WTC11 (cell line): ENCODE measurements at regions not wholly inside any gene's neighbourhood (a gene's known extent, or its start where the extent isn't known, plus 50 kb on each side); places are given as distances from the start of the nearest gene placed in this dataset.
"Not testable (repeated sequence)": the region's sequence is repeated elsewhere in the genome, so short reads cannot be mapped to it uniquely, and the experiment has no call there.

ENCODE experiments used
- ATAC-seq: fragments of 200-7000 bp; cut with Tn5 transposase; 2 replicates; pipeline ENCODE4 v1.10.0; 2021; ENCODE audit warnings: mild to moderate bottlenecking, moderate library complexity
- CTCF ChIA-PET: fragments of 300-600 bp; sonication (Branson Sonifier 250); formaldehyde crosslinking; loops from one replicate; lab custom pipeline; 2021; ENCODE audit warnings: antibody characterized with exemption; lab: Charles Lee
- POLR2A ChIA-PET: fragments of 350-600 bp; sonication (Branson Sonifier 250); formaldehyde crosslinking; loops from one replicate; lab custom pipeline; 2021; ENCODE audit warnings: antibody characterized with exemption; lab: Charles Lee
- DNase-seq: peaks from one replicate; pipeline ENCODE4 v3.0.0; 2021; ENCODE audit warnings: low spot score
- H3K27ac Mint-ChIP-seq: 2 replicates; pipeline ENCODE4 v1.8.0; 2021; ENCODE audit warnings: mixed read lengths
- H3K27me3 Mint-ChIP-seq: 2 replicates; pipeline ENCODE4 v1.8.0; 2021; ENCODE audit warnings: low read depth, mild to moderate bottlenecking, moderate library complexity, mixed read lengths
- H3K36me3 Mint-ChIP-seq: 2 replicates; pipeline ENCODE4 v1.8.0; 2021; ENCODE audit warnings: mixed read lengths
- H3K4me1 Mint-ChIP-seq: 2 replicates; pipeline ENCODE4 v1.8.0; 2022; ENCODE audit warnings: mixed read lengths
- H3K4me3 Mint-ChIP-seq: 2 replicates; pipeline ENCODE4 v1.8.0; 2021; ENCODE audit warnings: mild to moderate bottlenecking, moderate library complexity, mixed read lengths
- H3K9me3 Mint-ChIP-seq: 2 replicates; pipeline ENCODE4 v1.8.0; 2021; ENCODE audit warnings: mixed read lengths
- ATF1 ChIP-seq: sonication (generic); formaldehyde crosslinking; IDR thresholded peaks from 2 replicates; pipeline ENCODE4 v1.8.1; 2023; ENCODE audit warnings: mild to moderate bottlenecking, moderate library complexity, missing genetic modification reagents
- ATF6 ChIP-seq: sonication (generic); formaldehyde crosslinking; IDR thresholded peaks from 2 replicates; pipeline ENCODE4 v1.8.1; 2023; ENCODE audit warnings: mild to moderate bottlenecking, missing genetic modification reagents
- CBFB ChIP-seq: sonication (generic); formaldehyde crosslinking; IDR thresholded peaks from 2 replicates; pipeline ENCODE4 v1.8.1; 2022; ENCODE audit warnings: mild to moderate bottlenecking, low read depth, missing genetic modification reagents
- CREB1 ChIP-seq: sonication (generic); formaldehyde crosslinking; IDR thresholded peaks from 2 replicates; pipeline ENCODE4 v1.8.0; 2023; ENCODE audit warnings: mild to moderate bottlenecking, missing genetic modification reagents
- CREM ChIP-seq: sonication (generic); formaldehyde crosslinking; IDR thresholded peaks from 2 replicates; pipeline ENCODE4 v1.8.1; 2022; ENCODE audit warnings: mild to moderate bottlenecking, missing genetic modification reagents, moderate library complexity
- FOXP4 ChIP-seq: sonication (generic); formaldehyde crosslinking; IDR thresholded peaks from 2 replicates; pipeline ENCODE4 v1.8.0; 2022; ENCODE audit warnings: mild to moderate bottlenecking, missing genetic modification reagents
- JAZF1 ChIP-seq: fragments of 250-450 bp; sonication (Bioruptor Pico); IDR thresholded peaks from 2 replicates; pipeline ENCODE4 v1.9.0; 2021; ENCODE audit warnings: moderate library complexity, mild to moderate bottlenecking, inconsistent platforms
- KAT7 ChIP-seq: sonication (generic); formaldehyde crosslinking; IDR thresholded peaks from 2 replicates; pipeline ENCODE4 v1.8.1; 2023; ENCODE audit warnings: missing genetic modification reagents, mild to moderate bottlenecking, borderline replicate concordance
- MLX ChIP-seq: sonication (generic); formaldehyde crosslinking; IDR thresholded peaks from 2 replicates; pipeline ENCODE4 v1.8.1; 2023; ENCODE audit warnings: mild to moderate bottlenecking, missing genetic modification reagents, moderate library complexity
- MXD4 ChIP-seq: fragments of 250-450 bp; sonication (Bioruptor Pico); IDR thresholded peaks from 2 replicates; pipeline ENCODE4 v1.8.0; 2021; ENCODE audit warnings: mild to moderate bottlenecking, moderate library complexity, borderline replicate concordance
- NFATC4 ChIP-seq: fragments of 250-450 bp; sonication (Bioruptor Pico); IDR thresholded peaks from 2 replicates; pipeline ENCODE4 v1.9.0; 2021; ENCODE audit warnings: mild to moderate bottlenecking
- OVOL2 ChIP-seq: fragments of 250-450 bp; sonication (Bioruptor Pico); IDR thresholded peaks from 2 replicates; pipeline ENCODE4 v1.9.0; 2021; ENCODE audit warnings: mild to moderate bottlenecking, borderline replicate concordance
- STAT6 ChIP-seq: sonication (generic); formaldehyde crosslinking; conservative IDR thresholded peaks from 2 replicates; pipeline ENCODE4 v1.8.1; 2023; ENCODE audit warnings: mild to moderate bottlenecking, low read depth, missing genetic modification reagents, moderate library complexity
- TEAD4 ChIP-seq: sonication (generic); formaldehyde crosslinking; IDR thresholded peaks from 2 replicates; pipeline ENCODE4 v1.8.0; 2022; ENCODE audit warnings: mild to moderate bottlenecking, missing genetic modification reagents
- USF2 ChIP-seq: sonication (generic); formaldehyde crosslinking; IDR thresholded peaks from 2 replicates; pipeline ENCODE4 v1.8.1; 2023; ENCODE audit warnings: mild to moderate bottlenecking, missing genetic modification reagents, moderate library complexity
- ZNF281 ChIP-seq: sonication (generic); formaldehyde crosslinking; IDR thresholded peaks from 2 replicates; pipeline ENCODE4 v1.8.0; 2023; ENCODE audit warnings: mild to moderate bottlenecking, missing genetic modification reagents
- ZNF423 ChIP-seq: fragments of 250-450 bp; sonication (Bioruptor Pico); IDR thresholded peaks from 2 replicates; pipeline ENCODE4 v2.1.2; 2022; ENCODE audit warnings: mild to moderate bottlenecking, moderate library complexity
- TF ChIP-seq, protein P1 (sequence below): sonication (generic); formaldehyde crosslinking; IDR thresholded peaks from 2 replicates; pipeline ENCODE4 v1.8.0; 2022; ENCODE audit warnings: mild to moderate bottlenecking, missing genetic modification reagents
- TF ChIP-seq, protein P2 (sequence below): sonication (generic); formaldehyde crosslinking; IDR thresholded peaks from 2 replicates; pipeline ENCODE4 v1.8.1; 2023; ENCODE audit warnings: mild to moderate bottlenecking, missing genetic modification reagents

DNA sequence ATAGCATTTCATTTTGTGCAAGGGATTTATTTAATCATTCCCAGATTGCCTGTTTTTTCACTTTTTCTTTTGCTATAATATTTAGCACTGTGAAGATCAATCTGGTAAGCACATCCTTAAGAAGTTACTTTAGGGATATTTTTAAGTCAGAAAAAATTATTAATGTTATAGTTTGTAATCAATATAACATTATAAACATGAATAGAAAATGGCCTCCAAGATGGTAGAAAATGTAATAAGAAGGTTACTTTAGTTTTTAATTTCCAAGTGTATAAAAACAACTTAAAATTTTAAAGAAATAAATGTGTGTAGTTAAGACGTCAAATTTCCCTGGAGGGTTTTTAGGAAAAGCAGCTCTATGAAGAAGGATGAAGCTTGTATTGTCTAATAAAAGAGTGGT, 81.9 kb upstream of the SERPINE2 start (continued):
- TF ChIP-seq ATF6 (CRISPR knock-in tag) = no peak
- no peak for TF ChIP-seq USF2 (CRISPR knock-in tag)
- no peak for TF ChIP-seq CBFB (CRISPR knock-in tag)
- TF ChIP-seq, protein P1, sequence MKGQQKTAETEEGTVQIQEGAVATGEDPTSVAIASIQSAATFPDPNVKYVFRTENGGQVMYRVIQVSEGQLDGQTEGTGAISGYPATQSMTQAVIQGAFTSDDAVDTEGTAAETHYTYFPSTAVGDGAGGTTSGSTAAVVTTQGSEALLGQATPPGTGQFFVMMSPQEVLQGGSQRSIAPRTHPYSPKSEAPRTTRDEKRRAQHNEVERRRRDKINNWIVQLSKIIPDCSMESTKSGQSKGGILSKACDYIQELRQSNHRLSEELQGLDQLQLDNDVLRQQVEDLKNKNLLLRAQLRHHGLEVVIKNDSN (CRISPR knock-in tag) = no peak
- no peak for TF ChIP-seq CREB1
- TF ChIP-seq JAZF1 (CRISPR knock-in tag) = no peak
- TF ChIP-seq NFATC4 (CRISPR knock-in tag) = no peak
- no peak for TF ChIP-seq ATF1 (CRISPR knock-in tag)
- no peak for TF ChIP-seq FOXP4 (CRISPR knock-in tag)
- no peak for TF ChIP-seq MLX
- TF ChIP-seq, all 79 proteins: peak for 0

DNA sequence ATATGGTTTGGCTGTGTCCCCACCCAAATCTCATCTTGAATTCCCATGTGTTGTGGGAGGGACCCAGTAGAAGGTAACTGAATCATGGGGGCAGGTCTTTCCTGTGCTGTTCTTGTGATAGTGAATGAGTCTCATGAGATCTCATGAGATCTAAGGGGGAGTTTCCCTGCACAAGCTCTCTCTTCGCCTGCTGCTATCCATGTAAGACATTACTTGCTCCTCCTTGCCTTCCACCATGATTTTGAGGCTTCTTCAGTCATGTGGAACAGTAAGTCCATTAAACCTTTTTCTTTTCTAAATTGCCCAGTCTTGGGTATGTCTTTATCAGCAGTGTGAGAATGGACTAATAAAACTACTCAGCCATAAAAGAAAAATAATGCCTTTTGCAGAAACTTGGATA, 80.8 kb upstream of the SERPINE2 start:
- Mint-ChIP-seq H3K36me3 (peaks cover 31% of the 10 kb centered on the region), H3K9me3 (peaks cover 64% of the 10 kb centered on the region)
- H3K27ac Mint-ChIP-seq, H3K4me3 Mint-ChIP-seq, H3K27me3 Mint-ChIP-seq, DNase-seq, CTCF ChIA-PET, H3K4me1 Mint-ChIP-seq, ATAC-seq, POLR2A ChIA-PET: not testable (repeated sequence)

DNA sequence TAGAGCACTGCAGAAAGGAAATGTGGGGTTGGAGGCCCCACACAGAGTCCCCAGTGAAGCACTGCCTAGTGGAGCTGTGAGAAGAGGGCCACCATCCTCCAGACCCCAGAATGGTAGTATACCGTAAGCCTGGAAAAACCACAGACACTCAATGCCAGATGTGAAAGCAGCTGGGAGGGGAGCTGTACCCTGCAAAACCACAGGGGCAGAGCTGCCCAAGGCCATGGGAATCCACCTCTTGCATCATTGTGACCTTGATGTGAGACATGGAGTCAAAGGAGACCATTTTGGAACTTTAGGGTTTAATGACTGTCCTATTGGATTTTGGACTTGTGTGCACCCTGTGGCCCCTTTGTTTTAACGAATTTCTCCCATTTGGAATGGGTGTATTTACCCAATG, 75.3 kb upstream of the SERPINE2 start:
- no peak overlapping the region for H3K27ac Mint-ChIP-seq
- H3K9me3 Mint-ChIP-seq = peaks cover 57% of the 10 kb centered on the region
- no peak overlapping the region for H3K4me3 Mint-ChIP-seq
- POLR2A ChIA-PET = no interaction called here
- peaks cover 17% of the 10 kb centered on the region for H3K4me1 Mint-ChIP-seq
- peaks cover 28% of the 10 kb centered on the region for H3K36me3 Mint-ChIP-seq
- no peak for ATAC-seq
- no peaks in the 10 kb centered on the region for H3K27me3 Mint-ChIP-seq
- no peak for DNase-seq
- CTCF ChIA-PET = interaction anchor here (0.8 kb wide), 1 partner anchor 170 kb away, joined by 3 read pairs; no protein-coding TSS in a partner anchor
- no peak for TF ChIP-seq STAT6 (CRISPR knock-in tag)
- TF ChIP-seq, protein P2, sequence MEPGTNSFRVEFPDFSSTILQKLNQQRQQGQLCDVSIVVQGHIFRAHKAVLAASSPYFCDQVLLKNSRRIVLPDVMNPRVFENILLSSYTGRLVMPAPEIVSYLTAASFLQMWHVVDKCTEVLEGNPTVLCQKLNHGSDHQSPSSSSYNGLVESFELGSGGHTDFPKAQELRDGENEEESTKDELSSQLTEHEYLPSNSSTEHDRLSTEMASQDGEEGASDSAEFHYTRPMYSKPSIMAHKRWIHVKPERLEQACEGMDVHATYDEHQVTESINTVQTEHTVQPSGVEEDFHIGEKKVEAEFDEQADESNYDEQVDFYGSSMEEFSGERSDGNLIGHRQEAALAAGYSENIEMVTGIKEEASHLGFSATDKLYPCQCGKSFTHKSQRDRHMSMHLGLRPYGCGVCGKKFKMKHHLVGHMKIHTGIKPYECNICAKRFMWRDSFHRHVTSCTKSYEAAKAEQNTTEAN (CRISPR knock-in tag) = no peak
- TF ChIP-seq JAZF1 (CRISPR knock-in tag) = no peak
- no peak for TF ChIP-seq KAT7 (CRISPR knock-in tag)
- no peak for TF ChIP-seq CREM (CRISPR knock-in tag)
- no peak for TF ChIP-seq OVOL2 (CRISPR knock-in tag)
- TF ChIP-seq ZNF423 (CRISPR knock-in tag) = no peak
- no peak for TF ChIP-seq ZNF281 (CRISPR knock-in tag)
- no peak for TF ChIP-seq TEAD4
- no peak for TF ChIP-seq MXD4 (CRISPR knock-in tag)
